ENCODE measurements at regions not wholly inside any gene's neighbourhood (a gene's known extent, or its start where the extent isn't known, plus 50 kb on each side); places are given as distances from the start of the nearest gene placed in this dataset.

GRCh38 chr5:117098094-117098493, 523.5 kb upstream of the SEMA6A start:
- FAIRE-seq: no peak

GRCh38 chr5:117095346-117096332, 521.0 kb upstream of the SEMA6A start:
- no peak for FAIRE-seq

DNA sequence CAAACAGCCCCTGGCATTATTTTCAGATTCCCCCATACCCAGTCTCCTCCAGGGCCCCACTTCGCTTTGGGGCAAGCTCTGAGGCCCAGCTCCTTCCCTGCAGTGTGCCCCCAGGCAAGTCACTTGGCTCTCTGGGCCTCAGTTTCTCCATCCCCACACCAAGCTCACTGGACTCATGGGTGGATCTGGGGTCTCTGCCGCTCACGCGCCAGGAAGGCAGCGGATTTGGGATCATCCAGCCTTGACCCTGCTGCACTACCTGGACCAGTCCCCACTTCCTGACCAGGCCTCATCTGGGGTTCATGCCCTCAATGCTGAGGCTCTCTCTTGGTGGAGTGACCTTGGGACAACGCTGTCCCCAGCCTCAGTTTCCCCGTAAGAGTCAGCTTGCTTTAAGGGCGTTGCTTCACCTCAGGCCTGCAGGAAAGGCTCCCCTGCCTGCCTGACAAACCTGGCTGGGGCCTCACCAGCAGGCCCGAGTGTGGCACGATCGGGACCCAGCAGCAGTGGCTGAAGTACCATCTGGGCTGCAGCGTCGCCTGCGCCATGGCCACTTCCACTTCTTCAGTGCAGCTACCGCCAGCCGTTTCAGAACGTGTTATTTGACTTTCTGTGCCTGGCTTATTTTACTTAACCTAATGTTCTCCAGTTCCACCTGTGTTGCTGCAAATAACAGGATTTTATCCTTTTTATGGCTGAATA, 519.6 kb upstream of the SEMA6A start:
- no peak for FAIRE-seq

DNA sequence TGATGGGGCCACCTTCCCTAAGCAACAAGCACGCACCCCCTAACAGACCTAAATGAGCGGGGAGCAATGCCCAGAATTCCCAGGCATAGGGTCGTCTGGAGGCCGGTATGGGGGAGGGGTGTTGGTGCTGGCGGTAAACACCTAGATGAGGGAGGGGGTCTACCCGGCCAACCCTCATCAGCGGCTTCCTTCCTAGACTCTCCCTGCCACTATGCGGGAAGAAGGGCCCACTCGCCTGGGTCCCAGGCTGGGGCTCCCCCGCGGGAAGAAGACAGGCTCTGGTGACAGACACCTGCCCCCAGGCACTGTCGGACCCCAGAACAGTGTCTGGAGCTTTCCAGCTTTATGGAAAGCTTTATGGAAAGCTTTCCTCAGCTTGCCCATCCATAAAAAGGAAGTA, 519.0 kb upstream of the SEMA6A start:
- no peak for FAIRE-seq

DNA sequence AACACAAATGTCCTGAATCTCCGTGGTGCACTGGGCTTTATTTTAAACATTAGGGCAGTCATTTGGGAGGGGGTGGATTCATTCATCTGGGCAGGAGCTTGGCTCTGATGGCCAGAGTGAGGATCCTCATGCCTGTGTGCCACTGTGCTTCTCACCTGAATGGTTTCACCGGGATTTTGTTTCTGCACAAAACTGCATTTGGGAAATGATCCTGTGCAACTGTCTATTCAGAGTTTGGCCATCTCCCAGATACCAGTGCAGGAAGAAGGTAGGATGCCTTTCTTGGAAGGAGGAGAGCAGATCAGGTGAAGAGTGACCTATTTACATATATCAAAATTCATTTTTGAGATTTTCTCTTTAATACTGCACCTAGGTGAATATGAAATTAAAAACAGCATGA, 514.4 kb upstream of the SEMA6A start:
- no peak for FAIRE-seq

- FAIRE-seq: no peak
These were observed 513.6 kb upstream of the SEMA6A start for GRCh38 chr5:117088176-117088575.

DNA sequence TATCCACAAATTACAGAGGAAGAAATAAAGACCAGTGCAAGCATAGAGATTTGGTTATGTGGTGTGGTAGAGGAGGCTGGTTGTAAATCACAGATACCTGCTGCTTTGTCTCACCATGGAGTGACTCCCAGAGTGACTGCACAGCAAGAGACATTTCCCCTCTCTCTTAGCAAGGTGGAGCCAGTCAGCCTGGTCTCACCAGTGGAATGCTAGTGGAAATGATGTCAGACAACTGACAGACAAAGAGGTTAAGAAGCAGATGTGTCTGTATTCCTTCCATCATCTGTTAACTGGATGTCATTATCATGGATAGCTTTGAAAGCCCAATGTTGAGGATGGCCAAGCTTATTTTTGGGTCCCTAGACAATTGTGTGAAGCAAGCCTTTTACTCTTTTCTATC, 509.4 kb upstream of the SEMA6A start:
- no peak for FAIRE-seq

- no peak for FAIRE-seq
These were observed 508.4 kb upstream of the SEMA6A start for GRCh38 chr5:117082977-117083376.

DNA sequence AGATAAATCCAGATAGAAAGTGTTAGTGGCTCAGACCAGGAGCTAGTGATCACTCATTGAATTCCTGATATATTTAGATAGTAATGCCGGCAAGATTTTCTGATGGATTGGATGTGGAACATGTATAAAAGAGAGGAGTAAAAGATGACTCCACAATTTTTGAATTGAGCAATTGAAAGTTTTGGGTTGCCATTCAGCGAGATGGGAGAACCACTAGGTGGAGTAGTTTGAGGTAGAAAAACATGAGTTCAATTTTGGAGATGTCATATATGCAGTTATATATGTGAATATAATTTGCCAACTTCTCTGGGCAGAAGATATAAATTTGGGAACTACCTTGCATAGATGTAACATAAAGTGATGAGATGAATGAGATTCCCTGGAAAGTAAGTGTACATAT, 502.5 kb upstream of the SEMA6A start:
- no peak for FAIRE-seq

DNA sequence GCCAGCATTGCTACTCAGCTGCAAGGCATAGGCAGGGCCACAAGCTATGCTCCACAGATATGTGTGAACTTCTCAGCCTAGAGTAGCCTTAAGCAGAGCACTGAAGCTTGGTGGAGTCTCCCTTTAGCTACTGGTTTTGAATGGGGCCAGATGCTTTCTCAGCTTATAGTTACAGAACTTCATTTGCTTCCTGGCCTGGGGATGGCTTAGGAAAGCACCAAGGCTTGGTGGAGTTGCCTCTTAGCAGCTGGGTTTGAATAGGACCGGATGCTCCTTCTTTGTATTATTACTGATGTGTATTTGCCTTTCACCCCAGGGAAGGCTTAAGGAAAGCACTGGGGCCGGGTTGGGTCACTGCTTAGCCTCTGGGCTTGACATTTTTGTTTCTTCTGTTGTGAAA, 497.8 kb upstream of the SEMA6A start:
- FAIRE-seq: no peak

DNA sequence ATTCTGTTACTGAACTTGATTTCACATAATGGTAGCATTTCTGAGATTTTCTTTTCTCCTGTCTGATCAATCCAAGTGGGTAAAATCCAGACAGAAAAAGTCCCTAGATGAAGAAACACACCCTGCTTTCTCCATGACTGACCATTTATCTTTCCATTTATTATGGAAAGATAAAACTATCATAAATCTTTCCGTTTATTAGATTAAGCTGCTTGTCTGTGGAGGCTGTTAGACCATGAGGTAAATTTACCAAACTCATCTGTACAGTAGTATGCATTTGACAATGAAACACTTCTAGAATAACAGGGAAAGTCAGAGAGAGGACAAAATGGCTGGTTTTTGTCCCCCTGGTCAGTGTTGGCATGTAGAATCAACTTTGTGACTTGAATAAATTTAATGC, 491.2 kb upstream of the SEMA6A start:
- FAIRE-seq: no peak

GRCh38 chr5:117065161-117065560, 490.5 kb upstream of the SEMA6A start:
- FAIRE-seq: no peak

- no peak for FAIRE-seq
These were observed 485.5 kb upstream of the SEMA6A start for GRCh38 chr5:117060099-117060498.

DNA sequence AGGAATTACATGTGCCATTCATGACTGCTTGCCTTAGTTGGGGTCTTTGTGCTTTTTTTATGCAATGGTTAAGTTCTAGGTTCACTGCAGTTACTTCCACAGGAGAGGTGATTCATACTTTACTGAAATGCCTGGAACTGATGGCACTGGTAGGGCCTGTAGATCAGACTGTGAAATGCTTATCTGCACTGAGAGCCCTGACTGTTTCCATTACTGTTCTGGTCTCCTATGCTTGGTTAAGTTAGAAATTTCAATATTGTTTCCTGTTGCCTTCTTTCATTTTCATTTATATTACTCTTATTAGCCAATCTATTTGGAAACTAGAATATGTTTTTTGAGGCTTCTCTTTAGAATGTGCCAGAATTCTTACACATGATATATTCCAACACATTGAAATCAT, 484.1 kb upstream of the SEMA6A start:
- FAIRE-seq: no peak

DNA sequence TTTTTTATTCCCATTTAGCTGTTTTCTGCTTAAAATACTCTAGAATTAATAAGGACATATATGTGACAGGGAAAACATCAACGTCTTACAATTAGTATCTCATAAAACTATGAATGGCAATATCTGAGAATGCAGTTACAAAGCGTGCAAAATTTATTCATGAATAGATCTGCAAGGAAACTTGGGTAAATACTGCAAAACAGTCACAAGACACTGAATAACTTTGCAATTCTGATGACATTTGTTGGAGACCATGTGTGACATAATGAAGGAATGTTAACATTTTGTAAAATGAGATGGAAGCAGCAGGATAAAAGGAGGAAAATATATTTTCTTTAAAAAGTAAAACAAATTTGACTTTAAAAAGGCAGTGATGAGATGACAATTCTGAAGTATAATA, 480.9 kb upstream of the SEMA6A start:
- no peak for FAIRE-seq

DNA sequence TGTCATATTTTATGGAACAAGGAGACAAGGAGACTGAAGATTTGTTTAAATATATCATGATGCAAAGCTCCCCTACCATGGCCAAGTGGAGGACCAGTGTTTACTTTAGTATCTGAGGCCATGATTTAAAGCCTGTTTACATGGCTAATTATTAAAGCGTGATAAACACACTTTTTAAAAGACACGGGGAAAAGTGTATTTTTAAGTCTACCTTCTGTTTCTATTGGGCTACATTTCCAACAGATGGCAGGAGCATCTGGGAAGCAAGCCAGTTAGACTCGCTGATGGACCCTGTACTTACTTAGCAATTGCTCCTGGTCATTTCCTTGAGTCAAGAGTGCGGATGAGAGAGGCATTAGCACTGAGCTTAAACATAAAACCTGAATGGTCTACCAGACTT, 480.3 kb upstream of the SEMA6A start:
- no peak for FAIRE-seq

DNA sequence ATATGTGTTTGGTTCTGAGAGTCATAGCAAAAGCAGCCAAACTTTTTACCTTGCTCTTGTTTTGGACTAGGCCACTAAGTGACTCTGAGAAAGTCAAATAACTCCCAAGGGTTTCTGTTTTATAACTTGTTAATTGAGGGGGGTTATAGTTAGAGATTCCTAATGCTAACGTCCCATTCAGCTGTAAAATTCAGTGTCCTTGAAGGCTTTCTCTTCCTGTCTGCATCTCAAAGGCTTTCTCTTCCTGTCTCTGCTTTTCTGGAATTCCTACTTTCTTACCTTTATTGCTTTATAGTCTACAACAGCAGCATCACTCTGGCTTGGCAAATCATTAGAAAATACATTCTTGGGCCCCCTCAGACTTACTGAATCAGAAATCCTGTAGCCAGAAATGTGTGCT, 479.5 kb upstream of the SEMA6A start:
- no peak for FAIRE-seq

DNA sequence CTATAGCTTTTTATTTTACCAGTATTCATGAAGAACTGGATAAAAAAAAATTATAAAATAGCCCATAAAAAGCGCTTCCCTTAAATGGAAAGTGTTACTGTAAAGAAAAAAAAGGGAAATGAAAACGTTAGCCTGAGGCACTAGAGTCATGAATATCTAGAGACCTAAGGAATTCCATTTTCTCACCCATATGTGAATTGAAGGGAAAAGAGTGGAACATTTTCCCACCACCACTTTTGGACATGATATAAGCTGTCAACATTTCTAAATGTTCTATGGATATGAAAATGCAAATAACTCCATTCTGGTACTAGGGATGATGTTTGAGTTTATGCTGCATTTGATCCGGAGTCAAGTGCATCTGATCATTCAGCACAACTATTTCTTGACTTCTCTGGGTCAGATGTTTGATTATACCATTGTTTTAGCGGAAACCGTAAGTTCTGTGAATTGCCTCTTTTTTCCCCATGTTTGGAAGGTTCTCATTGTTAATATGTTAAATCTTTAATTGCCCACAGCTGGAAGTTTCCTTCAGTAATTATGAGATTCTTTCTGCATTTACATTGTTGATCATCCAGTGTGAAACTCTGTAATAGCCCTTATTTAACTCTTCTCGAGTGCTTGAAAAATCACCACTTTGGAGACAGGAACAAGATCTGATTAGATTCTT, 467.4 kb upstream of the SEMA6A start:
- FAIRE-seq: no peak

GRCh38 chr5:117039035-117039434, 464.4 kb upstream of the SEMA6A start:
- no peak for FAIRE-seq

GRCh38 chr5:117027384-117027783, 452.8 kb upstream of the SEMA6A start:
- no peak for FAIRE-seq

DNA sequence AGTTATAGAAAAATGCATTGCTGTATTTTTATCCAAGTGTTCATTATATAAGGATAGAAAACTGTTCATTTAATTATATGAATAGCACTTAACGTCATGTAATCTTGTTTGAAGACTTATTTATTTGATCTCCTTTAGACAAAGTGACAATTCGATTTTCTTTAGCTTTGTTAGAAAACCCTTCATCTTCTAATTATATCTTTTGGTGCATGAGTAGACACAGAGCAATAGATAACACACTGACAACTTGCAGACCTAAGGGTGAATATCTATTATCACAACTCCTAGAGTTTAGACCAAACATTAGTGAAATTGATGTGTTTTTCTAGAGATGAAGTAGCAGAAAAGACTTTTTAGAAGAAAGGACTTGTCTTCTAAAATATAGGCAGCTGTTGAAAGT, 446.4 kb upstream of the SEMA6A start:
- no peak for FAIRE-seq

DNA sequence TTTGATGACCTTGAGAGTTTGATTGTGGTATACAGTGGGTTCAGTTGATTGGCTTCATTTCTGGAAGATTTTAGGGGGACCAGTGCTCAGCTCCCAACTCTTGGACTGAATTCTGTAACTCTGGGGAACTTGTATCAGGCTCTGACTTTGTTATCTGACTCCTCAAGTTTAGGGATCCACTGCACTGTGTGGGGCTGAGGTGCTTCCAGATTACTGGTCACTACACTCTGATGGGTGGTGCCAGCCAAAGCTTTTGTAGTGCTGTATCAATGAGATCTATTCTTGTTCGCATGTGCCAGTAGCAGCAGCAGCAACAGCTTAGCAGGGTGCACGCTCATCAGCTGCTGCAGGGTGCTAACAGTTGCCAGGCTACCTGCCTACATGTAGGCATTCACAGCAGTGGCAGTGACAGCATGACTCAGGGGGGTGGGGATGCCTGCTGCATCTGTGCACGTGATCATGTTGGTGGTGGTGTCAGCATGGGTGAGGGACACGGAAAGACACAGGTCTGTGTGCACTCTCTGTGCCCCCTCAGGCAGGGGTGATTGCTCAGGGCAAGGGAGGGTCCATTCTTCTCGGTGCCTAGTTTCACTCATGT, 438.8 kb upstream of the SEMA6A start:
- FAIRE-seq: no peak

DNA sequence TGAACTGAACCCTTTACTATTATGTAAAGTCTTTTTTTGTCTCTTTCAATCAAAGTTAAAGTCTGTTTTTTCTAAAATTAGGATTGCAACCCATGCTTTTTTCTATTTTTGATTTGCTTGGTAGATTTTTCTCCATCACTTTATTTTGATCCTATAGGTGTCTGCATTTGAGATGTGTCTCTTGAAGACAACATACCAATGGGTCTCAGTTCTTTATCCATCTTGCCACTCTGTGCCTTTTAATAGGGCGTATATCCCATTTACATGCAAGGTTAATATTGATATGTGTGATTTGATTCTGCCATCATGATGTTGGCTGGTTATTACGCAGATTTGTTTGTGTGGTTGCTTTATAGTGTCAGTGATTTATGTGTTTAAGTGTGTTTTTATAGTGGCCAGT, 436.0 kb upstream of the SEMA6A start:
- no peak for FAIRE-seq
